Keratinocyte (primary cell): ENCODE measurements at regions not wholly inside any gene's neighbourhood (a gene's known extent, or its start where the extent isn't known, plus 50 kb on each side); places are given as distances from the start of the nearest gene placed in this dataset.

Source experiments
- EZH2 ChIP-seq: IDR thresholded peaks from one replicate; pipeline ENCODE4 v1.6.1; 2012; ENCODE audit warnings: inconsistent platforms, mild to moderate bottlenecking, low read length, moderate library complexity
- TF ChIP-seq, protein P1 (sequence below), 3 experiments: IDR thresholded peaks in 1 of 3; conservative IDR thresholded peaks in 1 of 3; optimal IDR thresholded peaks in 1 of 3; 2 replicates in 2 of 3; 3 replicates in 1 of 3; pipeline versions ENCODE3 to v1.5.1; 2011; ENCODE audit warnings: low read length in 3 of 3, mild to moderate bottlenecking in 3 of 3, moderate library complexity in 2 of 3, control low read depth in 1 of 3, inconsistent platforms in 1 of 3; ENCODE audit not compliant: insufficient read depth in 2 of 3; ENCODE audit errors: extremely low read depth in 1 of 3

DNA sequence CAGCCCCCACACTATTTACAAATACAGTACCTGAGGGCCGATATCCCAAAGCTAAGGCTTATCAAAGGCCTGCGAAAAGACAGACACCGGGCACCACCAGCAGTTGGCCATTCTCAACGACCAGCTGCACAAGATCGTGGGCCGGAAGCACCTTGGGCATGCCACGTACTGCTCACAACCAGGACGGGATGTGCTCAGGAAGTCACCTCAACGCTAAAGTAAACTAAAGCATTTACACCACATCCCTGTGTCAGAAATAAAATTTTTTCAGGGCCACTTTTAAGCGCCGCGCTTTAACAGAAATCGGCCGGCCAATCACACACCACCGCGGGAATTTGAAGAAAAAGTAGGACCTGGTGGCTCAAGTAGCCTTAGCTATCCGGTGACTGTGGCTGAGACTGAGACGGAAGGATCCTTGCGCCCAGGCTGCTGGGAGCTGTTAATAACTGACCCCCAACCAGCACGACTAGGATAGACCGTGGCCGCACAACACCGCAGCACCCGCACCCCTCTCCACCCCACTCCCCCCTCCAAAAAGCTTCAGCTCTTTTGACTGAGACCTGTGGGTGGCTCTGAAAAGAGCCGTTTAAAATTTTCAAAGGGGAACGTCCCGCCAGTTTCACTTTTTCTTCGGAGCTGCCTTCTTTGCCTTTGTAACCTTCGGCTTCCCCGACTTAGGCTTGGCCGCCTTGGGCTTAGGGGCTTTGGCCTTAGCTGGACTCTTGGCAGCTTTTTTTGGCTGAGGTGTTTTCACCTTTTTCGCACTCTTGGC is 131.2 kb upstream of the BTN3A2 start:
- TF ChIP-seq, protein P1, sequence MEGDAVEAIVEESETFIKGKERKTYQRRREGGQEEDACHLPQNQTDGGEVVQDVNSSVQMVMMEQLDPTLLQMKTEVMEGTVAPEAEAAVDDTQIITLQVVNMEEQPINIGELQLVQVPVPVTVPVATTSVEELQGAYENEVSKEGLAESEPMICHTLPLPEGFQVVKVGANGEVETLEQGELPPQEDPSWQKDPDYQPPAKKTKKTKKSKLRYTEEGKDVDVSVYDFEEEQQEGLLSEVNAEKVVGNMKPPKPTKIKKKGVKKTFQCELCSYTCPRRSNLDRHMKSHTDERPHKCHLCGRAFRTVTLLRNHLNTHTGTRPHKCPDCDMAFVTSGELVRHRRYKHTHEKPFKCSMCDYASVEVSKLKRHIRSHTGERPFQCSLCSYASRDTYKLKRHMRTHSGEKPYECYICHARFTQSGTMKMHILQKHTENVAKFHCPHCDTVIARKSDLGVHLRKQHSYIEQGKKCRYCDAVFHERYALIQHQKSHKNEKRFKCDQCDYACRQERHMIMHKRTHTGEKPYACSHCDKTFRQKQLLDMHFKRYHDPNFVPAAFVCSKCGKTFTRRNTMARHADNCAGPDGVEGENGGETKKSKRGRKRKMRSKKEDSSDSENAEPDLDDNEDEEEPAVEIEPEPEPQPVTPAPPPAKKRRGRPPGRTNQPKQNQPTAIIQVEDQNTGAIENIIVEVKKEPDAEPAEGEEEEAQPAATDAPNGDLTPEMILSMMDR (optimal IDR thresholded peaks at IDR 0.05 in 1 of 3, IDR thresholded peaks at IDR 0.05 in 1 of 3, conservative IDR thresholded peaks at IDR 0.05 in 1 of 3; ENCODE audit: extremely low read depth in 1 of 3, insufficient read depth in 2 of 3, low read length in 3 of 3) = no peak
- TF ChIP-seq EZH2 = no peak
